Sigmoid colon (tissue), 4 donors: ENCODE measurements at regions not wholly inside any gene's neighbourhood (a gene's known extent, or its start where the extent isn't known, plus 50 kb on each side); places are given as distances from the start of the nearest gene placed in this dataset.

ENCODE experiments used
- CTCF ChIP-seq, 4 experiments: fragments of 450-650 bp in 3 of 4; fragments of 200-600 bp in 1 of 4; IDR thresholded peaks; one replicate each; pipeline ENCODE4 v1.5.1; 2016 to 2019; ENCODE audit warnings: antibody characterized with exemption in 4 of 4, mild to moderate bottlenecking in 3 of 4, moderate library complexity in 2 of 4
- EP300 ChIP-seq, 4 donors: sonication (generic); formaldehyde crosslinking; IDR thresholded peaks; one replicate each; pipeline ENCODE4 v1.6.1; 2017; ENCODE audit warnings: antibody characterized with exemption in 4 of 4

- TF ChIP-seq EP300 (IDR thresholded peaks at IDR 0.05) (no peak), CTCF (IDR thresholded peaks at IDR 0.05) (no peak)
Observed at GRCh38 chr2:44836174-44836573, 105.3 kb upstream of the SIX3 start.
